ENCODE measurements at regions not wholly inside any gene's neighbourhood (a gene's known extent, or its start where the extent isn't known, plus 50 kb on each side); places are given as distances from the start of the nearest gene placed in this dataset.

- TF ChIP-seq CTCF (IDR thresholded peaks at IDR 0.05; ENCODE audit: insufficient read depth, low read length, poor library complexity, severe bottlenecking): no peak
- no peak for TF ChIP-seq EZH2phosphoT487 (conservative IDR thresholded peaks at IDR 0.05; ENCODE audit: low read length)
These were observed 254.2 kb downstream of the C6orf118 start for GRCh38 chr6:165055231-165055630.
